ENCODE measurements at regions not wholly inside any gene's neighbourhood (a gene's known extent, or its start where the extent isn't known, plus 50 kb on each side); places are given as distances from the start of the nearest gene placed in this dataset.

- in situ Hi-C loops (cut with MboI) (no loop called here), intact Hi-C loops (cut with micrococcal nuclease; ENCODE audit: unreplicated experiment) (no loop called here)
- ChIA-PET RAD21 (ENCODE audit: unreplicated experiment) (no interaction called here), SMC1A (ENCODE audit: uncharacterized antibody, unreplicated experiment) (no interaction called here), POLR2A (no interaction called here), CTCF (no interaction called here)
- no peaks in the 10 kb centered on the region for H4K20me1 ChIP-seq (ENCODE audit: control insufficient read depth, insufficient read depth)
- FAIRE-seq (no peak), ATAC-seq (no peak), DNase-seq (ENCODE audit: low read depth, low spot score) (no peak)
- H3K79me2 ChIP-seq (ENCODE audit: control insufficient read depth, insufficient read depth, low read length), result no peaks in the 10 kb centered on the region
- H3K27ac ChIP-seq (ENCODE audit: control insufficient read depth, insufficient read depth), result no peak overlapping the region
- H3K9ac ChIP-seq (ENCODE audit: control insufficient read depth, insufficient read depth, low read length), result no peak overlapping the region
- H2AFZ ChIP-seq (ENCODE audit: control insufficient read depth, low read depth, low read length), result no peak overlapping the region
- no peaks in the 10 kb centered on the region for H3K36me3 ChIP-seq (ENCODE audit: control insufficient read depth in 2 of 2, insufficient read depth in 2 of 2, low read length in 1 of 2)
- 48% methylated on average over 4 of the region's 4 CpGs for WGBS (ENCODE audit: insufficient coverage, insufficient replicate concordance, low lambda C conversion rate, missing lambda C conversion rate)
- H3K4me3 ChIP-seq, result no peak overlapping the region
- no peaks in the 10 kb centered on the region; the same call in 2 of the 3 replicates for H3K9me3 ChIP-seq (replicated peaks; ENCODE audit: control insufficient read depth, insufficient read depth, low read length)
- no peaks in the 10 kb centered on the region for H3K27me3 ChIP-seq (replicated peaks in 1 of 2; ENCODE audit: control insufficient read depth in 2 of 2, insufficient read depth in 2 of 2, low read length in 1 of 2)
- no peaks in the 10 kb centered on the region for H3K4me1 ChIP-seq (ENCODE audit: control insufficient read depth, insufficient read depth, low read length)
- no TSS peak for BruUV-seq (replicated peaks)
- no peak overlapping the region for H3K4me2 ChIP-seq (ENCODE audit: control insufficient read depth, insufficient read depth)
- no peak for TF ChIP-seq SP1 (IDR thresholded peaks at IDR 0.05; ENCODE audit: low read depth, low read length)
- no peak for TF ChIP-seq NR2C2 (IDR thresholded peaks at IDR 0.05; ENCODE audit: borderline replicate concordance, control insufficient read depth, insufficient read length, low read depth)
- TF ChIP-seq DPF2 (IDR thresholded peaks at IDR 0.05), result no peak
- TF ChIP-seq JUND (IDR thresholded peaks at IDR 0.05; ENCODE audit: low read depth, low read length), result no peak
- no peak for TF ChIP-seq TCF7 (IDR thresholded peaks at IDR 0.05; ENCODE audit: borderline replicate concordance)
- TF ChIP-seq CREM (IDR thresholded peaks at IDR 0.05; ENCODE audit: low read depth), result no peak
- no peak for TF ChIP-seq GATAD2B (conservative IDR thresholded peaks at IDR 0.05; ENCODE audit: low read depth)
Observed at GRCh38 chr13:19072543-19072942, 109.1 kb downstream of the TUBA3C start.

- TF ChIP-seq CBFB (IDR thresholded peaks at IDR 0.05; ENCODE audit: low read depth) (no peak), ZNF217 (IDR thresholded peaks at IDR 0.05) (no peak), E4F1 (IDR thresholded peaks at IDR 0.05; ENCODE audit: borderline replicate concordance, partially characterized antibody) (no peak), TCF7 (IDR thresholded peaks at IDR 0.05; ENCODE audit: borderline replicate concordance) (no peak)
- no peak overlapping the region for H2AFZ ChIP-seq (ENCODE audit: control insufficient read depth, low read depth, low read length)
- FAIRE-seq (no peak), ATAC-seq (no peak), DNase-seq (ENCODE audit: low read depth, low spot score) (no peak)
- H3K4me3 ChIP-seq, result no peak overlapping the region
- no peak overlapping the region for H3K4me2 ChIP-seq (ENCODE audit: control insufficient read depth, insufficient read depth)
- no peaks in the 10 kb centered on the region for H3K27me3 ChIP-seq (replicated peaks in 1 of 2; ENCODE audit: control insufficient read depth in 2 of 2, insufficient read depth in 2 of 2, low read length in 1 of 2)
- POLR2A ChIA-PET, result no interaction called here
- BruUV-seq (replicated peaks), result no TSS peak
- H3K4me1 ChIP-seq (ENCODE audit: control insufficient read depth, insufficient read depth, low read length), result no peaks in the 10 kb centered on the region
- H3K9ac ChIP-seq (ENCODE audit: control insufficient read depth, insufficient read depth, low read length), result no peak overlapping the region
- RAD21 ChIA-PET (ENCODE audit: unreplicated experiment), result no interaction called here
- CTCF ChIA-PET, result no interaction called here
- SMC1A ChIA-PET (ENCODE audit: uncharacterized antibody, unreplicated experiment), result no interaction called here
- H3K9me3 ChIP-seq (replicated peaks; ENCODE audit: control insufficient read depth, insufficient read depth, low read length), result no peaks in the 10 kb centered on the region; the same call in 2 of the 3 replicates
- H3K79me2 ChIP-seq (ENCODE audit: control insufficient read depth, insufficient read depth, low read length), result no peaks in the 10 kb centered on the region
- intact Hi-C loops (cut with micrococcal nuclease; ENCODE audit: unreplicated experiment), result no loop called here
- 14% methylated on average over 9 of the region's 11 CpGs for WGBS (ENCODE audit: insufficient coverage, insufficient replicate concordance, low lambda C conversion rate, missing lambda C conversion rate)
- H3K27ac ChIP-seq (ENCODE audit: control insufficient read depth, insufficient read depth), result no peak overlapping the region
- no peaks in the 10 kb centered on the region for H3K36me3 ChIP-seq (ENCODE audit: control insufficient read depth in 2 of 2, insufficient read depth in 2 of 2, low read length in 1 of 2)
- in situ Hi-C loops (cut with MboI), result no loop called here
- H4K20me1 ChIP-seq (ENCODE audit: control insufficient read depth, insufficient read depth), result no peaks in the 10 kb centered on the region
Observed at GRCh38 chr13:19071161-19071936, 110.3 kb downstream of the TUBA3C start.

Measured in GM12878 (cell line).